Activated CD4-positive, CD25-positive, alpha-beta regulatory T cell treated with anti-CD3 and anti-CD28 coated beads, Interleukin-2, amount 50 U/mL, for 16 hours (primary cell): ENCODE measurements at regions not wholly inside any gene's neighbourhood (a gene's known extent, or its start where the extent isn't known, plus 50 kb on each side); places are given as distances from the start of the nearest gene placed in this dataset.

Source experiments
- DNase-seq: peaks from one replicate; pipeline ENCODE4 v3.0.0-alpha.2; 2020; ENCODE audit warnings: low read depth, low spot score

GRCh38 chr4:83171436-83172039 is 57.0 kb upstream of the PLAC8 start:
- no peak for DNase-seq

GRCh38 chr4:83170952-83171399 is 56.4 kb upstream of the PLAC8 start:
- no peak for DNase-seq
